T-helper 1 cell treated with Interleukin-12 subunit alpha and Interleukin-12 subunit beta and Interleukin-4 antibody, amounts not matched to agents 30 ng/mL and 1 ng/mL, for 36 hours (primary cell): ENCODE measurements at regions not wholly inside any gene's neighbourhood (a gene's known extent, or its start where the extent isn't known, plus 50 kb on each side); places are given as distances from the start of the nearest gene placed in this dataset.
"Not testable (repeated sequence)": the region's sequence is repeated elsewhere in the genome, so short reads cannot be mapped to it uniquely, and the experiment has no call there.

ENCODE experiments used
- intact Hi-C: fragments of 100-400 bp; cut with micrococcal nuclease; formaldehyde crosslinking; loops from one replicate; pipeline ENCODE4 v1.15.1; 2024

GRCh38 chrX:14351611-14352303 is 177.6 kb upstream of the GLRA2 start:
- intact Hi-C loops = no loop called here

- intact Hi-C loops = no loop called here
Observed at GRCh38 chrX:14347523-14347922, 181.8 kb upstream of the GLRA2 start.

DNA sequence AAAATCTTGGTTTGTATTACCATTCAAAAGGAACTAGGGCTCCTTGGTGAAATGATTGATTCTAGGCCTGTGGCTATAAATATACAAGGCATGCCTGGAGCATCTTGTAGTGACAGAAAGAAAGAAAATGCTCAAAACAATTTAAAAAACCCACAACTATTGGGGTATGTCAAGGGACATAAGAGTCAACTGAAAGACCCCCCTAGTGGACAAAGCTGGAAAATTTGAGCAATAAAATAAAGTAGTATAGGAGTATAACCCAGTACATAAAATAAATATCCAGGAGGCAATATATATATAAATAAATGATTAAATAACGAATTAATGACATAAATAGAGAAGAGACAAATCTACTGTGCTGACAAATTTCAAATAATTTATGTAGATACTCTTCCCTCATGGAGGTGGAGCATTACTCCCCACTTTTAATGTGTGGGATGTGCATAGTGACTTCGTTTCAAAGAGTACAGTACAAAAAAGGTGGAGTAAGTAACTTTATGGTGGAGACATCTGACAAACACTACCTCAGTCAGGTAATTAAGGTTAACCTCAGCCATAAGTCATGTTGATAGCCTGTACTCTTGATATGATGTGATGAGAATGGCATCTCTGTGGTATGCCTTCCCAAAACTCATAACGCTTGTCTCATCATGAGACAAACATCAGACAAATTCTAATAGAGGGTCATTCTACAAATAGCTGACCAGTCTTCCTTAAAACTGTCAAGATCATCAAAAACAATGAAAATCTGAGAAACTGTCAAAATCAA is 185.0 kb upstream of the GLRA2 start:
- intact Hi-C loops = no loop called here

DNA sequence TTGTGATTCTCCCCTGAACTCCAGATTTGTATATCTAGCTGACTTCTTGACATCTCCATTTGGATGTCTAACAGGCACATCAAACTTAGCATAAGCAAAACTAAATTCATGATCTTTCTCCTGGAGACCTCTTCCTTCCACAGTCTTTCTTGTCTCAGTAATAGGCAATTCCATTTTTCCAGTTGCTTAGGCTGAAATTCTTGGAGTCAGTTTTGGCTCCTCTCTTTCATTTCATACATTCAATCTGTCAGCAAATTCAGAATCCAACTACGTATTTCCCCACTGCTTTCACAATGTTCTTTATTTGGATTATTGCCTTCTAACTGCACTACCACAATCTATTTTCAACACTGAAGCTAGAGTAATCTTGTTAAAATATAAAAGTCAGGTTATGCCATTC is 219.9 kb upstream of the GLRA2 start:
- intact Hi-C loops = no loop called here

- intact Hi-C loops = not testable (repeated sequence)
Observed at GRCh38 chrX:14308976-14309375, 220.4 kb upstream of the GLRA2 start.

DNA sequence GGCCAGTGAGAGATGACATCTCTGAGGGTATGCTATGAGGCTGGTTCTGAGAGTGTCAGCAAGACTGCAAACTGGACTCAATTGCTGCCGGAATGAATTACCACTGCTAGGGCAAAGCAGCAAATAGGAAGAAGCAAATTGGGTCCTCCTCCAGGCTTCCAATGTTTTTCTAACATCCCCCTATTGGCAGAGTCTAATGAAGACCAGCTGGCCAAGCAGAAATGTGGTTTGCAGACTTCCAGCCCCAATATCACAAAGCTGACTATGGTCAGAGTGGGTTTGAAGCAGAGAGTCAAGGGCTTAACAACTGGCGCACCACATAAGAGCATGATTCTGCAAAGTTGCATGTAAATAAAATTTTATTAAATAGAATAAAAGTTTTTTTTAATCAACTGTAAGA is 225.4 kb upstream of the GLRA2 start:
- intact Hi-C loops = no loop called here

DNA sequence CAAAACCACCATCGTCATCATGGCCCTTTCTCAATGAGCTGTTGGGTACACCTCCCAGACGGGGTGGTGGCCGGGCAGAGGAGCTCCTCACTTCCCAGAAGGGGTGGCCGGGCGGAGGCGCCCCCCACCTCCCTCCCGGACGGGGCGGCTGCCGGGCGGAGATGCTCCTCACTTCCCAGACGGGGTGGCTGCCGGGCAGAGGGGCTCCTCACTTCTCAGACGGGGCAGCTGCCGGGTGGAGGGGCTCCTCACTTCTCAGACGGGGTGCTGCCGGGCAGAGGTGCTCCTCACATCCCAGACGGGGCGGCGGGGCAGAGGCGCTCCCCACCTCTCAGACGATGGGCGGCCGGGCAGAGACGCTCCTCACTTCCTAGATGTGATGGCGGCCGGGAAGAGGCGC is 226.8 kb upstream of the GLRA2 start:
- intact Hi-C loops = not testable (repeated sequence)

GRCh38 chrX:14300376-14300775 is 229.0 kb upstream of the GLRA2 start:
- intact Hi-C loops = no loop called here

DNA sequence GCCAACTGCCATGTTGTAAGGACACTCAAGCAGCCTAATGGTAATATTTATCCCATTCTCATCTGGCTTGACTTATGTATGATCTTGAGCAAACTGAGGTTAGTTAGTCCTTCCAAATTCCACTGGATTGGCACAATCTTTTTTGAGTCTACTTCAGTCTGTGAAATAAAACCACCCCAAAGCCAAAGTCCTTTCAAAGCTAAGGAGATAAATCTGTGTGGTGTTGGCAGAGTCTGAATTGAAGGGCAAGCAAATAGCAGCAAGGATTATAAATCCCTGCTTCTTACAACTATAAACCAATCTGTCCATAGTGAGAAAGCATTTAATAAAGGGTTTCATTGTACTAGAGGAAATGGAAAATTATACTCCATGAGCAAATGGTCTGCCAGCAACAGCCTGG is 233.9 kb upstream of the GLRA2 start:
- intact Hi-C loops = no loop called here

DNA sequence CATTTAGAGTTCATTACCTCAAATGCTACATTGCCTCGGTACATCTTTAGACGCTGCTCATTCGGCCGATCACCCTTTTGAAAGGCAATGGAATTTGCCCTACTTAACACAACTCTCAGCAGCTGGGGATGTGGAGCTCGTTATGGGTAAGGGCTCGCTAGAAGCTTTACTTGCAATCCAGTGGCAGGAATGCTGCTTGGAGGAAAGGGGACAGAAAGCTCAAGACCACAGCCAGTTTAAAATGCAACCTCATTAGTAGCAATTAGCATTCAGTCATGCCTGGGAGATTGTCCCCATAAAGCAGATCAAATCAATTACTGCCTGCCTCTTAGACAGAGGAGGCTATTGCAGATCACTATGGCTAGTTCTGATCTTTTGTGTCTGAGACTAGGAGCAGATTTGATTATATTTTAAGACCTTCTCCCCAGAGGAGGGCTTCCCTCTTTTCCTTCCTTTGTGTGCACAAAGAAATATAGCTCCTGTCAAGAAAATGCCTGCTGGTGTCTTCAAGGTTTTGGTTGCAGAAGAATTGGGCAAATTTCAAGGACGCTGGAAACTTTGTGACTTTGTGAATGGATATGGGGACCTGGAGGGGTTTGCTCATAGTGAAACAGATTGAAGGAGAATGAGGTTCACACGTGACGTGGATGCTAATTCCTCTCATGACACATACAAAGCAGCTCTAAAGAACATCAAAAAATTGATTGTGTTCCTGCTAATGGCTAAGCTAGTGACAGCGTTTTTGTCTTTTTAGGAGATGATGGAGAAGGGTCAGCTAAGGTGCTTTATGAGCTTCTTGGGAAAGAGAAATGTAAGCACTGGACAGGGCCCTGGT is 237.5 kb upstream of the GLRA2 start:
- intact Hi-C loops = no loop called here

- intact Hi-C loops = no loop called here
Observed at GRCh38 chrX:14290335-14290734, 239.0 kb upstream of the GLRA2 start.

GRCh38 chrX:14274691-14275090 is 245.0 kb upstream of the GEMIN8 start:
- intact Hi-C loops = no loop called here

DNA sequence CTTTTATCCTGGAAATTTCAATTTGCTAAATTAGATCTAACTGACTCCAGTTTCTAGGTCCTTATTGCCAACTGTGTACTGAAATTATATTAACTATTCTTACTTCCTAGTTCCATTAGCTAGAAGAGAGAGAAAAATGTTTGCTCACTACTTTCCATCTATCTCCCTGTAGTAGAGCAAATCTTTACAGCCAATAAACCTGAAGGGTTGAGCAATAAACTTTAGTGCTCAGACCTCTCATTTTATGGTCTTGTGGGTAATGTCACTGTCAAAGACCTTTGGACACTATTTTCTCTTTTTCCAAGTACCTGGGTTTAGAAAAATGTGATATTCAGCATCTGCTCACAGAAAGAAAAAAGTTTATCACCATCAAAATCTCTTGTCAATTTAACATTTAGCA is 237.5 kb upstream of the GEMIN8 start:
- intact Hi-C loops = no loop called here

GRCh38 chrX:14266705-14267104 is 237.0 kb upstream of the GEMIN8 start:
- intact Hi-C loops = no loop called here

DNA sequence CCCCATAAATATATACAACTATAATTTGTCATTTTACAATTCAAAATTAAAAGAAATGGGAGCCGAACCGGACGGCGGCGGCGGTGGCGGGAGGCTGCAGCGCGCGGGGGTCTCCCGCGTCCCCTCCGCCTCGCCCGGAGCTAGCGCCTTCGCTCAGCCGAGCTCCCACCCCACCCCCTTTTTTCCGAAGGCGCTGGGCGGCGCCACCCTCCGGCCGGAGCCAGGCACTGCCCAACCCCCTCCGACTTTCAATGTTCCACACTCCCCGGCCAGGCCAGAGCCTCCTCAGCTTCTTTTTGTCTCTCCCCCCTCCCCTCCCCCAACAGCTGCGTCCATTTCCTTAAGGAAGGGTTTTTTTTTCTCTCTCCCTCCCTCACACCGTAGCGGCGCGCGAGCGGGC is 214.1 kb upstream of the GEMIN8 start:
- intact Hi-C loops = no loop called here

- intact Hi-C loops = no loop called here
Observed at GRCh38 chrX:14235004-14235403, 205.3 kb upstream of the GEMIN8 start.

- intact Hi-C loops = no loop called here
Observed at GRCh38 chrX:14232688-14233087, 203.0 kb upstream of the GEMIN8 start.

DNA sequence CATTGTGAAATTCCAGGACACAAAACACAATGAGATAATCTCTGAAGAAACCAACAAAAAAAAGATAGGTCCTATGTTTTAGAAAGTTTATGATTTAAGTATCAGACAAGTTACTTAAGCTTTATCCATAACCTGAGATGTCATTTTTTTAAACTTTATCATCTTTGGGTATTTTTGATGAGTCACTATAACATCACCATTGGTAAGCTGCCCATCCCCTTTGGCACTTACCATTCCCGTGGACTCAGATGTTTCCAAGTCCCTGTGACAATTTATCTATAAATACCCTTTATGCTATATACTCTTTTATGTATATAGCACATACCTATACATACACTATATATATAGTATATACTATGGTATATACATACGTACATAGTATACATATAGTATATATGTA is 198.9 kb upstream of the GEMIN8 start:
- intact Hi-C loops = no loop called here

- intact Hi-C loops = no loop called here
Observed at GRCh38 chrX:14220386-14220944, 190.8 kb upstream of the GEMIN8 start.

GRCh38 chrX:14209034-14209433 is 179.3 kb upstream of the GEMIN8 start:
- intact Hi-C loops = no loop called here

- intact Hi-C loops = no loop called here
Observed at GRCh38 chrX:14194711-14195110, 165.0 kb upstream of the GEMIN8 start.

GRCh38 chrX:14193547-14193946 is 163.9 kb upstream of the GEMIN8 start:
- intact Hi-C loops = no loop called here
